ENCODE measurements at regions not wholly inside any gene's neighbourhood (a gene's known extent, or its start where the extent isn't known, plus 50 kb on each side); places are given as distances from the start of the nearest gene placed in this dataset.

DNA sequence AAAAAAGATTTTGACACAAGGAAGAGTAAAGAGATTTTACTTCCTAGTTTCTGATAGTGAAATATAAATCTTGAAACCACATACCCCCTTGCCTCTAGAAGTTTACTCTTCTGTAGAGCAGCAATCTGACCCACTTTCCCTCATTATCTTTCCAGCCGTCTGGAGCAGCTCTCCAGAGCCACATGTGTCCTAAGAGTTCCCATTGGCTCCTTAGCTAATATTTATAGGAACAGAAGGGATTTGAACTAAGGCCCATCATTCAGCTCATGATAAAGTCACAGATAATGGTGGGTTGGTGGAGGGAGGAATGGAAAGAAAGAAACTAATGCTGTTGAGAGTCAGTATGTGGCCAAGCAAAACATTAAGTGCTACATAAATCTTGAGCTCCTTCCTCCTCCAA lies 121.8 kb downstream of the INHBA start:
- H3K4me1 ChIP-seq (ENCODE audit: control insufficient read depth in 1 of 2, insufficient read depth in 2 of 2, low read length in 2 of 2), result peaks cover 9 to 11% of the 10 kb centered on the region in 2 donors
- no CpG with 5 or more reads among the region's 1 CpG for WGBS (ENCODE audit: insufficient coverage)
- H3K4me3 Mint-ChIP-seq, result no peak overlapping the region
- no peaks in the 10 kb centered on the region for H3K79me2 ChIP-seq (ENCODE audit: insufficient read depth, low read length)
- intact Hi-C loops (cut with micrococcal nuclease), result no loop called here
- H3K9ac ChIP-seq (ENCODE audit: insufficient read depth, low read length, poor library complexity, severe bottlenecking), result no peak overlapping the region
- H3K27ac ChIP-seq (ENCODE audit: low read depth in 1 of 2, low read length in 2 of 2), result no peak overlapping the region
- H3K27me3 Mint-ChIP-seq (ENCODE audit: low read depth in 3 of 3), result peaks cover 0 to 2% (median 0%) of the 10 kb centered on the region in 3 donors
- no peak overlapping the region for H3K4me3 ChIP-seq (replicated peaks in 1 of 3; ENCODE audit: low read depth in 2 of 3, low read length in 3 of 3)
- no peak overlapping the region for H3K27ac Mint-ChIP-seq
- H2AFZ ChIP-seq (ENCODE audit: insufficient read depth, low read depth, low read length, poor library complexity, severe bottlenecking), result no peak overlapping the region
- no peaks in the 10 kb centered on the region for H3K36me3 ChIP-seq (replicated peaks in 1 of 2; ENCODE audit: control insufficient read depth in 1 of 2, insufficient read depth in 2 of 2, low read length in 2 of 2)
- no peaks in the 10 kb centered on the region for H3K36me3 Mint-ChIP-seq
- no peak overlapping the region for H3K4me2 ChIP-seq (replicated peaks; ENCODE audit: extremely low read depth, low read length, poor library complexity, severe bottlenecking)
- H3K4me1 Mint-ChIP-seq, result peaks cover 2% of the 10 kb centered on the region
- peaks cover 0 to 3% (median 0%) of the 10 kb centered on the region in 7 donors for H3K9me3 Mint-ChIP-seq
- TF ChIP-seq, protein P1, sequence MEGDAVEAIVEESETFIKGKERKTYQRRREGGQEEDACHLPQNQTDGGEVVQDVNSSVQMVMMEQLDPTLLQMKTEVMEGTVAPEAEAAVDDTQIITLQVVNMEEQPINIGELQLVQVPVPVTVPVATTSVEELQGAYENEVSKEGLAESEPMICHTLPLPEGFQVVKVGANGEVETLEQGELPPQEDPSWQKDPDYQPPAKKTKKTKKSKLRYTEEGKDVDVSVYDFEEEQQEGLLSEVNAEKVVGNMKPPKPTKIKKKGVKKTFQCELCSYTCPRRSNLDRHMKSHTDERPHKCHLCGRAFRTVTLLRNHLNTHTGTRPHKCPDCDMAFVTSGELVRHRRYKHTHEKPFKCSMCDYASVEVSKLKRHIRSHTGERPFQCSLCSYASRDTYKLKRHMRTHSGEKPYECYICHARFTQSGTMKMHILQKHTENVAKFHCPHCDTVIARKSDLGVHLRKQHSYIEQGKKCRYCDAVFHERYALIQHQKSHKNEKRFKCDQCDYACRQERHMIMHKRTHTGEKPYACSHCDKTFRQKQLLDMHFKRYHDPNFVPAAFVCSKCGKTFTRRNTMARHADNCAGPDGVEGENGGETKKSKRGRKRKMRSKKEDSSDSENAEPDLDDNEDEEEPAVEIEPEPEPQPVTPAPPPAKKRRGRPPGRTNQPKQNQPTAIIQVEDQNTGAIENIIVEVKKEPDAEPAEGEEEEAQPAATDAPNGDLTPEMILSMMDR (IDR thresholded peaks at IDR 0.05), result no peak
- H3K27me3 ChIP-seq (ENCODE audit: control insufficient read depth in 2 of 2, insufficient read depth in 2 of 2, low read length in 2 of 2), result no peaks in the 10 kb centered on the region
- H3K9me3 ChIP-seq (replicated peaks in 1 of 2; ENCODE audit: control insufficient read depth in 1 of 2, insufficient read depth in 1 of 2, low read length in 2 of 2), result no peaks in the 10 kb centered on the region
- H4K20me1 ChIP-seq (ENCODE audit: insufficient read depth, low read length), result no peaks in the 10 kb centered on the region
- DNase-seq, result no peak

DNA sequence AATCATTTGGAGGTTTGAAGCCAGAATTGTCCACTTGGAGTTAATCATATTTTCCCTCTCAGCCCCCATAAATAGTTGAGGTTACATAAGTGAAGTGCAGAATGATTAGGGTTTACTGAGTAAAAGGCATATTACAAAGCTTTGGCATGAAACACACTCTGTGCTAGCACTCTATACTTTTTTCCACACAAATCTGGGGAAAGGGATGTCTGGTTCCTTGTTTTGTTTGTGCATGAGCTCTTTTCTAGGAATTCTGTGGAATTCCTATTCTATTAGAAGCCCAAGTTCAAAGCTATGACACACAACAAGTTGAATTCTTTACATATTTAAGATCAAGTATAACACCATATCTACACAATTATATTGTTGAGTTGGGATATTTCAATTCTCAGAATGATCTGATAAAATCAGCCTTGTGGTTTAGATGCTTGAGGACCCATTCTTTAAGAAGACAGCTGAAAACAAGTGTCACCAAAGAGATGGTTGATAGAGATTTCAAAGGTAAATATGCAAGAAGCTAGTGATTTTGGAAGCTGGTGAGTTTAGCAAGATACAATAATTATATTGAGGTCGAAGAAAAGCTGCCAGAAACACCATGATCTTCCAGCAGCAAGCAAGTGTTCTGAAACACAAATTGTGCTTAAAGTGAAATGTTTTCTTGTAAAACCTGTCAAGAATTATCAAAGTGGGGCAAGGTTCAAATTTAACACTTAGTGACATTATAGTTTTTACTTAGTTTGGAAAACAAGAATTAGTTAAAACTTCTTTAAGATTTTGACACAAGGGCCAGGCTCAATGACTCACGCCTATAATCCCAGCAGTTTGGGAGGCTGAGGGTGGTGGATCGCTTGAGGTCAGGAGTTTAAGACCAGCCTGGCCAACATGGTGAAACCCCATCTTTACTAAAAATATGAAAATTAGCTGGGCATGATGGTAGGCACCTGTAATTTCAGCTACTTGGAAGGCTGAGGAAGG lies 122.6 kb downstream of the INHBA start:
- H3K9me3 Mint-ChIP-seq, result peaks cover 0 to 3% (median 0%) of the 10 kb centered on the region in 7 donors
- Histone ChIP-seq H3K27ac (ENCODE audit: low read depth in 1 of 2, low read length in 2 of 2) (no peak overlapping the region), H4K20me1 (ENCODE audit: insufficient read depth, low read length) (no peaks in the 10 kb centered on the region), H2AFZ (ENCODE audit: insufficient read depth, low read depth, low read length, poor library complexity, severe bottlenecking) (no peak overlapping the region), H3K36me3 (replicated peaks in 1 of 2; ENCODE audit: control insufficient read depth in 1 of 2, insufficient read depth in 2 of 2, low read length in 2 of 2) (no peaks in the 10 kb centered on the region), H3K9me3 (replicated peaks in 1 of 2; ENCODE audit: control insufficient read depth in 1 of 2, insufficient read depth in 1 of 2, low read length in 2 of 2) (no peaks in the 10 kb centered on the region), H3K79me2 (ENCODE audit: insufficient read depth, low read length) (no peaks in the 10 kb centered on the region), H3K4me1 (ENCODE audit: control insufficient read depth in 1 of 2, insufficient read depth in 2 of 2, low read length in 2 of 2) (peaks cover 9 to 10% of the 10 kb centered on the region in 2 donors), H3K9ac (ENCODE audit: insufficient read depth, low read length, poor library complexity, severe bottlenecking) (no peak overlapping the region), H3K4me2 (replicated peaks; ENCODE audit: extremely low read depth, low read length, poor library complexity, severe bottlenecking) (no peak overlapping the region), H3K27me3 (ENCODE audit: control insufficient read depth in 2 of 2, insufficient read depth in 2 of 2, low read length in 2 of 2) (no peaks in the 10 kb centered on the region), H3K4me3 (replicated peaks in 1 of 3; ENCODE audit: low read depth in 2 of 3, low read length in 3 of 3) (no peak overlapping the region)
- WGBS (ENCODE audit: insufficient coverage), result 80% methylated on average over 2 of the region's 3 CpGs
- H3K36me3 Mint-ChIP-seq, result no peaks in the 10 kb centered on the region
- H3K4me3 Mint-ChIP-seq, result no peak overlapping the region
- intact Hi-C loops (cut with micrococcal nuclease), result no loop called here
- peaks cover 2% of the 10 kb centered on the region for H3K4me1 Mint-ChIP-seq
- TF ChIP-seq, protein P1 (IDR thresholded peaks at IDR 0.05), result no peak
- H3K27ac Mint-ChIP-seq, result peak overlapping the region in 1 of 7 donors; percentile 19
- DNase-seq, result no peak
- H3K27me3 Mint-ChIP-seq (ENCODE audit: low read depth in 3 of 3), result peaks cover 0 to 2% (median 0%) of the 10 kb centered on the region in 3 donors

Measured in CD14-positive monocyte (primary cell).